ENCODE measurements at regions not wholly inside any gene's neighbourhood (a gene's known extent, or its start where the extent isn't known, plus 50 kb on each side); places are given as distances from the start of the nearest gene placed in this dataset.
"Not testable (repeated sequence)": the region's sequence is repeated elsewhere in the genome, so short reads cannot be mapped to it uniquely, and the experiment has no call there.

GRCh38 chr11:46181387-46181786 is 60.1 kb upstream of the PHF21A start:
- no peaks in the 10 kb centered on the region for H3K36me3 ChIP-seq (replicated peaks)
- no peak for DNase-seq
- TF ChIP-seq CTCF (IDR thresholded peaks at IDR 0.05; ENCODE audit: low read depth, low read length, missing control alignments): no peak
- no peaks in the 10 kb centered on the region for H3K27me3 ChIP-seq (replicated peaks)
- no peak overlapping the region for H3K27ac ChIP-seq
- H3K4me3 ChIP-seq (ENCODE audit: low read depth, low read length): no peak overlapping the region
- in situ Hi-C loops (cut with HindIII; ENCODE audit: low pct_ligation_motif_present, low sequenced_read_pairs): no loop called here

- no peak for TF ChIP-seq CTCF (IDR thresholded peaks at IDR 0.05; ENCODE audit: low read depth, low read length, missing control alignments)
- Histone ChIP-seq H3K27me3 (replicated peaks) (no peaks in the 10 kb centered on the region), H3K27ac (no peak overlapping the region), H3K4me3 (ENCODE audit: low read depth, low read length) (no peak overlapping the region), H3K36me3 (replicated peaks) (no peaks in the 10 kb centered on the region)
- no peak for DNase-seq
- in situ Hi-C loops (cut with HindIII; ENCODE audit: low pct_ligation_motif_present, low sequenced_read_pairs): no loop called here
Measured at GRCh38 chr11:46180736-46181135, 59.5 kb upstream of the PHF21A start.

DNA sequence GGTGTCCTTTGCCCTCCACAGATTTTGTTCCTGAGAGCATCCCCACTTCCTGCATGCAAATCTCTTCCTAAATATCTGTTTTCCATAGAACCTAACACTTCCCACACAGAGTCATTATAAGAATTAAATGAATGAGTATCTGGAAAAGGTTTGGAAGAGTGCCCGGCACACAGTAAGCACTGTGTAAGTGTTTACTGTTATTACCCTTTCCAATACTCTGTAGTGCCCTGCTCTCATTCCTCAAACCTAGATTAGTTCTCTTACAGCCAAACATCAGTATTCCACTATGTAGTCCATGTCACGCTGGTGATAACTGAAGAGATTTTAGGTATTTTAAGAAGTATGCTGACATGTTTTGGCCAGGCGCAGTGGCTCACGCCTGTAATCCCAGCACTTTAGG is 57.3 kb upstream of the PHF21A start:
- Histone ChIP-seq H3K27me3 (replicated peaks) (no peaks in the 10 kb centered on the region), H3K36me3 (replicated peaks) (no peaks in the 10 kb centered on the region), H3K27ac (no peak overlapping the region), H3K4me3 (ENCODE audit: low read depth, low read length) (no peak overlapping the region)
- no peak for TF ChIP-seq CTCF (IDR thresholded peaks at IDR 0.05; ENCODE audit: low read depth, low read length, missing control alignments)
- in situ Hi-C loops (cut with HindIII; ENCODE audit: low pct_ligation_motif_present, low sequenced_read_pairs): no loop called here
- no peak for DNase-seq

- in situ Hi-C loops (cut with HindIII; ENCODE audit: low pct_ligation_motif_present, low sequenced_read_pairs): no loop called here
- Histone ChIP-seq H3K4me3 (ENCODE audit: low read depth, low read length) (no peak overlapping the region), H3K36me3 (replicated peaks) (no peaks in the 10 kb centered on the region), H3K27ac (no peak overlapping the region), H3K27me3 (replicated peaks) (no peaks in the 10 kb centered on the region)
- TF ChIP-seq CTCF (IDR thresholded peaks at IDR 0.05; ENCODE audit: low read depth, low read length, missing control alignments): no peak
- DNase-seq: no peak
Measured at GRCh38 chr11:46176421-46176820, 55.2 kb upstream of the PHF21A start.

DNA sequence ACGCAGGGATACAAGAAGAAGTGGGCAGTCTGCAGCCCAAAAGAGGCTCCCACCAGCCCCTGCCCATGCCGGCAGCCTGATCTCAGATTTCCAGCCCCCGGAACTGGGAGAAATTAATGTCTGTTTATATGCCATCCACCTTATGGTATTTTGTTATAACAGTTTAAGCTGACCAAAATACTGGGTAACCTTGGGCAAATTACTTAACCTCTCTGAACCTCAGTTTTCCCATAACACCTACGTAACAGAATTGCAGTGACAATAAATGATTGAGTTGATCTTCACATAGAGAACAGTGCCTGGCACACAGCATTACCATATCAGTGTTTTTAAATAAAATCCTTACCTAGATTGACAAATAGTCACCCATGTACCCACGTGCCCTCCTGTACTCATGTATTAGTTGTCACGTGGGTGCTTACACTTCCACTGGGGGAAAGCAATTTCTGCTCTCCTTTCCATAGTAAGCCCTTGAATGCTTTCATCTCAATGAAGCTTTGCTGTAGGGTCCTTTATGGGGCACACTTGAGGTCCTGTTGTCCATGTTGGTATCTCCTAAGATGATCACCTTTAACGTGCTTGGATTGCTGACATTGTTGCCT is 54.2 kb upstream of the PHF21A start:
- Histone ChIP-seq H3K27me3 (replicated peaks) (no peaks in the 10 kb centered on the region), H3K27ac (no peak overlapping the region), H3K36me3 (replicated peaks) (no peaks in the 10 kb centered on the region), H3K4me3 (ENCODE audit: low read depth, low read length) (no peak overlapping the region)
- DNase-seq: no peak
- no peak for TF ChIP-seq CTCF (IDR thresholded peaks at IDR 0.05; ENCODE audit: low read depth, low read length, missing control alignments)
- in situ Hi-C loops (cut with HindIII; ENCODE audit: low pct_ligation_motif_present, low sequenced_read_pairs): no loop called here

- H3K27ac ChIP-seq; DNase-seq; H3K36me3 ChIP-seq (replicated peaks); in situ Hi-C loops (cut with HindIII; ENCODE audit: low pct_ligation_motif_present, low sequenced_read_pairs); H3K27me3 ChIP-seq (replicated peaks); H3K4me3 ChIP-seq (ENCODE audit: low read depth, low read length): not testable (repeated sequence)
Measured at GRCh38 chr11:46171693-46172092, 50.4 kb upstream of the PHF21A start.

Measured in brain microvascular endothelial cell (primary cell).